Right lobe of liver (tissue), 6 donors: ENCODE measurements at regions not wholly inside any gene's neighbourhood (a gene's known extent, or its start where the extent isn't known, plus 50 kb on each side); places are given as distances from the start of the nearest gene placed in this dataset.

Experiments
- ATAC-seq, 4 donors: fragments of 200-7000 bp; cut with Tn5 transposase; one replicate each; pipeline ENCODE4 v1.9.1; 2020; ENCODE audit warnings: mild to moderate bottlenecking in 4 of 4, moderate library complexity in 4 of 4
- DNase-seq, 3 donors: peaks; one replicate each; pipeline ENCODE4 v3.0.0-alpha.2; 2020
- H3K27ac ChIP-seq, 3 donors: fragments of 200-600 bp; one replicate each; pipeline ENCODE4 v1.8.0; 2022
- H3K27me3 ChIP-seq, 2 donors: fragments of 200-600 bp; one replicate each; pipeline ENCODE4 v1.8.0; 2022
- H3K36me3 ChIP-seq, 4 donors: fragments of 200-600 bp; sonication (generic) in 1 of 4; one replicate each; pipeline versions ENCODE4 v1.5.1 to v1.8.0; 2017 to 2022; ENCODE audit warnings: control low read depth in 1 of 4
- H3K4me1 ChIP-seq, 4 donors: fragments of 200-600 bp; sonication (generic) in 1 of 4; one replicate each; pipeline versions ENCODE4 v1.5.1 to v1.8.0; 2017 to 2022; ENCODE audit warnings: control low read depth in 1 of 4
- H3K4me3 ChIP-seq, 3 donors: fragments of 200-600 bp; one replicate each; pipeline ENCODE4 v1.8.0; 2022
- H3K9me3 ChIP-seq, 4 donors: fragments of 200-600 bp; sonication (generic) in 1 of 4; one replicate each; pipeline versions ENCODE4 v1.5.1 to v1.8.0; 2017 to 2022; ENCODE audit warnings: control low read depth in 1 of 4
- POLR2A ChIP-seq: fragments of 450-650 bp; IDR thresholded peaks from one replicate; pipeline ENCODE4 v1.6.1; 2017; ENCODE audit warnings: antibody characterized with exemption, mild to moderate bottlenecking
- WGBS: methylation state at CpG from one replicate; pipeline ENCODE4 v1.1.6; 2018; ENCODE audit warnings: low coverage, low lambda C conversion rate; ENCODE audit not compliant: insufficient coverage; ENCODE audit errors: missing lambda C conversion rate; 5-methylcytosine and 5-hydroxymethylcytosine counted together
- intact Hi-C, 2 donors: fragments of 100-400 bp; cut with DNase I; formaldehyde crosslinking; loops; one replicate each; pipeline versions ENCODE4 v1.11.2 to v1.14.1; 2022
- TF ChIP-seq, protein P1 (sequence below), 4 donors: fragments of 200-600 bp in 3 of 4; fragments of 450-650 bp in 1 of 4; IDR thresholded peaks; one replicate each; pipeline versions ENCODE4 v1.5.1 to v1.8.0; 2016 to 2022; ENCODE audit warnings: antibody characterized with exemption in 4 of 4, mild to moderate bottlenecking in 2 of 4
- donor health status: DM: no; HTN: yes; CAD: no.
- donor health status: DM: no; HTN: no; CAD: no.
- donor health status: DM: no; HTN: no; CAD: no.
- donor health status: DM: no; HTN: yes; CAD: no.
- donor health status: DM: no; HTN: yes; CAD: no.

GRCh38 chr3:191997093-191997492 is 536.1 kb downstream of the PYDC2 start:
- no peaks in the 10 kb centered on the region for H3K9me3 ChIP-seq
- DNase-seq (no peak), ATAC-seq (peak in 2 of 4 donors; percentile 54 to 77)
- TF ChIP-seq, protein P1, sequence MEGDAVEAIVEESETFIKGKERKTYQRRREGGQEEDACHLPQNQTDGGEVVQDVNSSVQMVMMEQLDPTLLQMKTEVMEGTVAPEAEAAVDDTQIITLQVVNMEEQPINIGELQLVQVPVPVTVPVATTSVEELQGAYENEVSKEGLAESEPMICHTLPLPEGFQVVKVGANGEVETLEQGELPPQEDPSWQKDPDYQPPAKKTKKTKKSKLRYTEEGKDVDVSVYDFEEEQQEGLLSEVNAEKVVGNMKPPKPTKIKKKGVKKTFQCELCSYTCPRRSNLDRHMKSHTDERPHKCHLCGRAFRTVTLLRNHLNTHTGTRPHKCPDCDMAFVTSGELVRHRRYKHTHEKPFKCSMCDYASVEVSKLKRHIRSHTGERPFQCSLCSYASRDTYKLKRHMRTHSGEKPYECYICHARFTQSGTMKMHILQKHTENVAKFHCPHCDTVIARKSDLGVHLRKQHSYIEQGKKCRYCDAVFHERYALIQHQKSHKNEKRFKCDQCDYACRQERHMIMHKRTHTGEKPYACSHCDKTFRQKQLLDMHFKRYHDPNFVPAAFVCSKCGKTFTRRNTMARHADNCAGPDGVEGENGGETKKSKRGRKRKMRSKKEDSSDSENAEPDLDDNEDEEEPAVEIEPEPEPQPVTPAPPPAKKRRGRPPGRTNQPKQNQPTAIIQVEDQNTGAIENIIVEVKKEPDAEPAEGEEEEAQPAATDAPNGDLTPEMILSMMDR (IDR thresholded peaks at IDR 0.05) = no peak
- TF ChIP-seq POLR2A = no peak
- no peak overlapping the region for H3K4me3 ChIP-seq
- H3K27me3 ChIP-seq = peaks cover 0 to 5% of the 10 kb centered on the region in 2 donors
- no peaks in the 10 kb centered on the region for H3K36me3 ChIP-seq
- intact Hi-C loops = no loop called here
- no peaks in the 10 kb centered on the region for H3K4me1 ChIP-seq
- H3K27ac ChIP-seq = no peak overlapping the region

DNA sequence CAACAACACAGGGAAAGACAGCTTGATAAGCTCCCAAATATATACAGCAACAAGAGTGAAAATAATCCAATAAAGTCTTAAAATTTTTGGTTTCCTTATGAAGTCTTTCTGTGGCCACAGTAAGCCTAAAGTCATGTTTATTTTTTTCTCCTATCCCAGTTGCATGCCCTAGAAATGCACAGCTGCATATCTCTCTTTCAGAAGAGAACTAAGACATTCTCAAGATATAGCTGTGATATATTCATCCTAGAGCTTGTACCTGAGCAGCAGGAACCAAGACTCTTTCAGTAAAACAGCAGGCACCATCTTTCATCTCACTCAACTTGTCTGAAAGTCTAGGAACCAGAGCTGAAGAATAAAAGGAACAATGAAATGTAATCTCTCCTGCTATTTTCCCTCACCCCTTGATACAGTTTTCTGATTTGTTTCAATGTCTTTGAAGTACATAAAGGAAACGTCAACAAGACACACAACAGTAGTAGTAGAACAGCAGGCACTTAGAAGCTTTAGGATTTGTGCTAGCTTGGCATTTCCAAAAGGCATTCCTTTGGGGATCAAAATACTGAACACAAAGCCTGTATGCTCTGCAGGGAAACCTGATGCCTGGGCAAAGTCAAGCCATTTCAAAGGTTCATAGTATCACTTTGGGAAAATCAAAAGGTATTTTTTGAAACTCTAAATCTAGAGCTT is 536.8 kb downstream of the PYDC2 start:
- Histone ChIP-seq H3K27me3 (peaks cover 0 to 5% of the 10 kb centered on the region in 2 donors), H3K9me3 (no peaks in the 10 kb centered on the region), H3K27ac (no peak overlapping the region), H3K4me3 (no peak overlapping the region), H3K4me1 (no peaks in the 10 kb centered on the region), H3K36me3 (no peaks in the 10 kb centered on the region)
- intact Hi-C loops = no loop called here
- TF ChIP-seq POLR2A = no peak
- TF ChIP-seq, protein P1 (IDR thresholded peaks at IDR 0.05) = no peak
- DNase-seq (no peak), ATAC-seq (no peak)
- 40% methylated on average over 1 of the region's 1 CpG for WGBS

DNA sequence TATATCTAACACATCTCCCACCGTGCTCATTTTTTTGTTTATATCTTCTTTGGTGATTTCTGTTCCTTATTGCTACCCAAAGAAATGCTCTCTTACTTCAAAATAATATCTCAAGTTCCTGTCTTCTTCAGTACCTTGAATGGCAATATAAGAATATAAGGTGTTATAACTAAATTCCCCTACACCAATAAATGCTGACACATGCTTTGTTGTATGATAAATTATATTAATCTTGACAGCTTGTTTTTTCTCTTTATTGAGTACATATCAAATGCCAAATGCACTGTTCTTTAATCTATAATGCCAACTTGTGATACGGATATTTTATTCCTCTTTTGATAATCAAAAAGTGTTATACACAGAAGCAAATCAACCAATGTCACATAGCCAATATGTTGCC is 540.3 kb downstream of the PYDC2 start:
- Histone ChIP-seq H3K27ac (no peak overlapping the region), H3K9me3 (no peaks in the 10 kb centered on the region), H3K27me3 (peaks cover 0 to 5% of the 10 kb centered on the region in 2 donors), H3K36me3 (no peaks in the 10 kb centered on the region), H3K4me3 (no peak overlapping the region), H3K4me1 (no peaks in the 10 kb centered on the region)
- intact Hi-C loops = no loop called here
- 27% methylated on average over 2 of the region's 2 CpGs for WGBS
- no peak for ATAC-seq
- DNase-seq = no peak
- TF ChIP-seq POLR2A = no peak
- TF ChIP-seq, protein P1 (IDR thresholded peaks at IDR 0.05) = no peak

DNA sequence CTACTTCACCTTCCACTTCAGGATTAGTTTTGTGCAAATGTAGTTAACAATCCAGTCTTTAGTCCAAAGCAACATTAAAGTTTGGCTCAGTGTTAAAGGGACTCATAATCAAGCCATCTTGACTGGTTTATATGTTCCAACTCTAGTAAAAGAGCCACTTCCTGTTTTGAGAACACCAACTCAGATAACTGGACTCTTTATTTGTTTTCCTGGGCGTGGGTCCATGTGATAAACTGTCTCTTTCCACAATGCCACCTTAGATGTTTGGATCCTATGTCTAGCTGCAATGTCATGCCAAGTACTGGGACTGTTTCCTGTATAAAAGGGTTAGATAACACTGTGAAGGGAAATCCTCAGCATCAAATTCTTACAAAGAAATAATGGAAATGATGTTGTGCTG is 545.0 kb downstream of the PYDC2 start:
- Histone ChIP-seq H3K27me3 (no peaks in the 10 kb centered on the region), H3K9me3 (no peaks in the 10 kb centered on the region), H3K4me1 (no peaks in the 10 kb centered on the region), H3K4me3 (no peak overlapping the region), H3K27ac (no peak overlapping the region), H3K36me3 (no peaks in the 10 kb centered on the region)
- no peak for ATAC-seq
- DNase-seq = no peak
- TF ChIP-seq, protein P1 (IDR thresholded peaks at IDR 0.05) = no peak
- TF ChIP-seq POLR2A = no peak
- intact Hi-C loops = no loop called here
- WGBS = 9% methylated on average over 1 of the region's 1 CpG

- DNase-seq (no peak), ATAC-seq (no peak)
- Histone ChIP-seq H3K4me1 (no peaks in the 10 kb centered on the region), H3K27me3 (no peaks in the 10 kb centered on the region), H3K27ac (no peak overlapping the region), H3K9me3 (no peaks in the 10 kb centered on the region), H3K36me3 (no peaks in the 10 kb centered on the region), H3K4me3 (no peak overlapping the region)
- 72% methylated on average over 2 of the region's 2 CpGs for WGBS
- TF ChIP-seq, protein P1 (IDR thresholded peaks at IDR 0.05) = no peak
- TF ChIP-seq POLR2A = no peak
- intact Hi-C loops = no loop called here
Observed at GRCh38 chr3:192009903-192010302, 548.9 kb downstream of the PYDC2 start.
